HG03045 (cell line): ENCODE measurements at regions not wholly inside any gene's neighbourhood (a gene's known extent, or its start where the extent isn't known, plus 50 kb on each side); places are given as distances from the start of the nearest gene placed in this dataset.
A peak's percentile ranks its signal among the peaks of the same experiment; 100 is the strongest.

Experiments used
- ATAC-seq: cut with Tn5 transposase; IDR thresholded peaks from one replicate; pipeline ENCODE4 v1.9.1; 2021; ENCODE audit warnings: mild to moderate bottlenecking, moderate library complexity; ENCODE audit not compliant: unreplicated experiment

- ATAC-seq: no peak
Measured at GRCh38 chr7:95718577-95719410, 53.6 kb upstream of the DYNC1I1 start.

- ATAC-seq: no peak
Measured at GRCh38 chr7:95716357-95717122, 55.8 kb upstream of the DYNC1I1 start.

- peak; percentile 87 for ATAC-seq
Measured at GRCh38 chr7:95715274-95715673, 57.1 kb upstream of the DYNC1I1 start.

DNA sequence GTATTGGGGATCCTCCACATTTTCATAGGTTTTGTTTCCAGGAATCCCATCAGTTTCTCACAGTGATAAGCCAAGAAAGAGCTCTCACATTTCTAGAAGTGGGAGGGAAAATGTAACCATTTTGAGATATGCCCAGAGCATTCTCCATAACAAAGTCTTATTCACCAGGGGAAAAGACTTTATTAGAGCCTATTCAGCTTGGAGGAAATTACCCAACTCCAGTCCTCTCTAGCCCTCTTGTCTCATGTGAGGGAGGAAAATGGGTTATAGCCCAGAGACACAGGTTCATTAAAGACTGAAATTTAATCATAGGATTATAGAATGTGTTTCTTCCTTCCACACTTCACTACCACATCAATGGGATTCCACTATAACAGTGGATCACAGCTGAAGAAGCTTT lies 61.6 kb upstream of the DYNC1I1 start:
- no peak for ATAC-seq

DNA sequence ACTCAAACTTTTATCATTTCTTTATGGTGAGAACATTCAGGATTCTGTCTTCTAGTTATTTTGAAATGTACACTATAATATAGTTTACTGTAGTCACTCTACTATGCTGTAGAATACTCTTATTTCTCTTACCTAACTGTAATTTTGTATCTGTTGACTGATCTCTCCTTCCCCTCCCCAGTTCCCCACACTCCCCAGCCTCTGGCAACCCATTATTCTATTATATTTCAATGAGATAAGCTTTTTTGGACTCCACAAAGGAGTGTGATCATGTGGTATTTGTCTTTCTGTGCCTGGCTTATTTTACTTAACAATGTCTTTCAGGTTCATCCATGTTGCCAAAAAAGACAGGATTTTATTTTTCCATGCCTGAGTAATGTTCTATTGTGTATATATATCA lies 71.4 kb upstream of the DYNC1I1 start:
- ATAC-seq: no peak

DNA sequence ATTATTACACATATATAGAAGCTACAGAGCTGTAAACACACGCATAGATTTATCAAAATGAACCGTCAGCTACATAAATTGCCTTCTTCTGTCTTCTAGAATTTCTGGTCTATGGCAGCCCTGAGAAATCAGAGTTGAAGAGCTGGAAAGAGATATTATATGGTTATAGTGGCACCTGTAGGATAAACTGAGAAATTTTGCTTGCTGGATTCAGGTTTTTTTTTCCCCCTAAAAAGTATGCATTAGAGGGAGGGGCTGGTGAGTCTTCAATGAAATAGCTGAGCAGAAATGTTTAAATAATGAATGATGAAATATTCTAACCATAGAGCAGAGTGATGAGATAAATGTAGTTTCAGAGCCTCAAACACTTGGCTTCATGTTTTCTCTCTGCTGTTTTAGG lies 78.0 kb upstream of the DYNC1I1 start:
- no peak for ATAC-seq

DNA sequence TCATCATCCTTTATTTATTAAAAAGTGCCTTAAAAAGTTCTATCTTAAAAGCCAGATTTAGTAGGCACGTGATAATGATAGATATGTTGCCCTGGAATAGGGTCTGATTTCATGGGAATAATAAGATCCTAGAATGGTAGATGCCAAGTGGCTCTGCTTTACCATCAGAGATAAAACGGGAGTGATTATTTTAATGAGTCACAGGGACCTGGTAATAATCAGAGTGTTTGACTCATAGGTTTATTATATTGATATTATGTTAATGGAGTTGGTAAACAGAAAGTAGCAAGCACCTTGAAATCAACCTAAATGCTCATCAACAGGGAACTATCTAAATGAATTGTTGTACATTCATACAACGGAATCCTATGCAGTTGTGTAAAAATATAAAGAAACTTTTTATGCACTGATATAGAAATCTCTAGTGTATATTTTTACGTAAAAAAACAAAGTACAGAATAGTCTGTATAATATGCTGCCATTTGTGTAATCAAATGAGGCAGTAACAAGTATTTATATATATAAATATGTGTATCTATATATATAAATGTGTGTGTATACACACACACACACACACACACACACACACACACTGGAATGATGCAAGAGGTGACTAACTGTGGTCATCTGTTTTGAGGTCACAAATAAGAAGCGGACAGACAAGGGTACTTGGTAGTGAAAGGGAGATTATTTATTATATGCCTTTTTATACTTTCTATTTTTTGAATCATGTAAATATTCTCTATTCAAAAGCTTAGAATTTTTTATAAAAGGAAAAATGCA lies 78.6 kb upstream of the DYNC1I1 start:
- ATAC-seq: no peak

- ATAC-seq: no peak
Measured at GRCh38 chr7:95691464-95691863, 80.9 kb upstream of the DYNC1I1 start.

DNA sequence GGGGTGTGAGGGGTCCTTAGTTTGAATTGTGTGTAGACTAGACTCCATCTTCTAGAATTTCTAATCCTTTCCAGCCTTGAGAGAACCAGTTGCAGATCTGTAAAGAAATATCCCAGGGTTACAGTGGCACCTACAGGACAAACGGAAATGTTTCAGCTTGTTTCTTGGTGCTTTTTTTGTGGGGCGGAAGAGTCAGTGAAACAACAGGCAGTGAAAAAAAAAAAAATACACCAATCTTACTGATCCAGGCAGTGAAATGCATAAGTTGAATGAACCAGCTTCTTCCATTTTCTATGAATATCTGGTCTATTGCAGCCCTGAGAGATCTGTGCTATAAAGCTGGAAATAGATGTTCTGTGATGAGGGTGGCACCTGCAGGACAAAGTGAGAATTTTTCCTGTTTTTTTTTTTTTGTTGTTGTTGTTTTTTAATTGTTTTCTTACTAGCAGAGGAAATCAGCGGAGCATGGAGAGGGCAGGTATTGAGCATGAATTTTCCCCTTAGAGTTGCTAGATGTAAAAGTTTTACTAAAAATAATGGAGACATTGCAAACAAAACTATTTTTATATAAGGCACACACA lies 81.9 kb upstream of the DYNC1I1 start:
- ATAC-seq: peak; percentile 66

GRCh38 chr7:95688931-95689495 lies 83.3 kb upstream of the DYNC1I1 start:
- no peak for ATAC-seq

- no peak for ATAC-seq
Measured at GRCh38 chr7:95687759-95688343, 84.5 kb upstream of the DYNC1I1 start.

- no peak for ATAC-seq
Measured at GRCh38 chr7:95686109-95686508, 86.2 kb upstream of the DYNC1I1 start.

DNA sequence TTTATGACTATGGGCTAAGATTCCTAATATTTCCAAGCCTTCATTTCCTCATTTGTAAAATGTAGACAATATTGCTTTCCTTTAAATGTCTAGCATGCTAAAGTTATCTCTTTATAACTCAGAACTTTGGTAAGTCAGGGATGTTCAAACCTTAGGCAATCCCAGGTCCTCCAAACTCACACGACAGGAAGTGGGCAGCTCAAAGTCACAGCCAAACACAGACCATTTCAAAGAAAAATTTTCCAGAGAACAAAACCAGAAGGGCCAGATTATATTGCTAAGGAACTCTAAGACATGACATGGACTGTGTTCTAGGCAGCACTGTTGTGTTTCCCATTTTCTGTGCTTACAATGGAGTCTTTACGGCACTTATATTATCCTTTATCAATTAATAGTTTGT lies 87.8 kb upstream of the DYNC1I1 start:
- no peak for ATAC-seq

- no peak for ATAC-seq
Measured at GRCh38 chr7:95684037-95684436, 87.7 kb upstream of the PDK4 start.

- ATAC-seq: no peak
Measured at GRCh38 chr7:95682913-95683312, 86.6 kb upstream of the PDK4 start.

DNA sequence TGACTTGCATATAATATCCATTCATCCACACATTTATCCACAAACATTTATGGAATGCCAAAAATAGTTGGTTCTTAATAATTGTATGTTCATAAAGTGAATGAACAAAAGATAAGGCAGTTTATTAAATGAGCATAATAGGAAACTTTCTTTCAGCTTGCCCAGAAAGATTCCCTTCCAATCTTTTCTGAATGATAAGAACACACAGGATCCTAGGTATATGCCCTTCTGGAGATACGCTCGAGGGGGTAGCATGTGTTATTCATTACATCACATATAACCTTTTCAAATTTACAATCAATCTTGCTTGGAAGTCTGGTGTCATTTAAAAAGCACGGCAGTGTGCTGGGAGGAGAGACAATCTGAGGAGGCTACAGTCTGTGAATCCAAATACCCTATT lies 80.4 kb upstream of the PDK4 start:
- ATAC-seq: no peak

GRCh38 chr7:95675632-95676031 lies 79.3 kb upstream of the PDK4 start:
- no peak for ATAC-seq

DNA sequence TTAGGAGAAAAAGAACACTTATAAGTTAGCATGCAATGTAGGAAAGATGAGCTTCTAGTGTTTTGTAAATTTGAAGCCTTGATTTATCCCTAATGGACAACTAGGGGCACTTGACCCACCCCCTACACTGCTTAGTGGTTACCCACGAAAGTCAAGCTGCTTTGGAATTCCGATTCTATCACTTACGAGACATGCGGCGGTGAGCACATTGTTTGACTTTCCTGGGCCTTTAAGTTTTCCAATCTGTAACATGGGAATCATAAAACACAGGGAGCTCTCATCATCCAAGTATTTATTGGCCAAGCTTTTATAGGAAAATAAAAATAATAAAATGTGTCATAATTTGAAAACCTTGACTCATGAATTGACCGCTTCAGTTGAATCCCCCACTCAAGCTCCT lies 78.7 kb upstream of the PDK4 start:
- no peak for ATAC-seq

DNA sequence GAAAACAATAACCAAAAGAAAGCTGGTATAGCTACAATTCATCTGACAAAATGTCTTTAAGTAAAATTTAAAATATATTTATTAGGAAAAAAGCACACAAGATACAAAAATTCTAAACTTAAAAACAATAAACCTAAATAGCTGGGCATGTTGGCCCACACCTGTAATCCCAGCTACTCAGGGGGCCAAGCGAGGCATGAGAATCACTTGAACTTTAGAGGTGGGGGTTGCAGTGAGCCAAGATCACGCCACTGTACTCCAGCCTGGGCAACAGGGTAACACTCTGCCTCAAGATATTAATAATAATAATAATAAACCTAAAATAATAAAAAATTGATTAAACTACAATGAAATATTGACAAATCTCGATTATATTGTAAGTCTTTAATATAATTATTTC lies 77.8 kb upstream of the PDK4 start:
- ATAC-seq: no peak

DNA sequence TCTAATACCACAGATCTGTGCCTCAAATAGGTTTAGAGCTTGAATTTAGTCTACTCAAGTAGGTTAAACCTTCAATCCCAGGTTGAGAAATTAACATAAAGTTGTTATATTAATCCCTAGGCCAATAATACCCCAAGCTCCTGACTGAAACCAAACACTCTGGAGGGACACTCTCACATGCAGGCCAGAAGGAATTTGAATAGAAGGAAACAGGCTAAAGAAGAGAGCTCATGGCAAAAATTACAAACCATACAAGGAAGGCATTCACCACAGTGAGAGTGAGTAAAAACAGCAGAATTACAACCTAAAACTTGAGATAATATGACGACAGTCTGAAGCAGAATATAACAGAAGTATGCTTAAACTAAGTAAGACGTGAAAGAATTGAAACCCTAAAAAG lies 76.1 kb upstream of the PDK4 start:
- no peak for ATAC-seq
